Testis (tissue), 2 donors: ENCODE measurements at regions not wholly inside any gene's neighbourhood (a gene's known extent, or its start where the extent isn't known, plus 50 kb on each side); places are given as distances from the start of the nearest gene placed in this dataset.

Source experiments
- DNase-seq: peaks from one replicate; pipeline ENCODE4 v3.0.0-alpha.2; 2019
- H3K27ac ChIP-seq, 2 donors: fragments of 200-600 bp; sonication (generic); one replicate each; pipeline ENCODE4 v1.5.1; 2019
- H3K27me3 ChIP-seq: fragments of 200-600 bp; sonication (generic); one replicate; pipeline ENCODE4 v1.5.1; 2019
- H3K36me3 ChIP-seq: fragments of 200-600 bp; sonication (generic); one replicate; pipeline ENCODE4 v1.5.1; 2017; ENCODE audit warnings: low read depth; ENCODE audit errors: missing control alignments
- H3K4me1 ChIP-seq: fragments of 200-600 bp; sonication (generic); one replicate; pipeline ENCODE4 v1.5.1; 2019
- H3K4me3 ChIP-seq, 2 donors: fragments of 200-600 bp; sonication (generic); one replicate each; pipeline ENCODE4 v1.5.1; 2017 to 2019
- H3K9me3 ChIP-seq: fragments of 200-600 bp; sonication (generic); one replicate; pipeline ENCODE4 v1.5.1; 2017
- CTCF ChIP-seq, 3 experiments: fragments of 450-650 bp in 2 of 3; fragments of 200-600 bp in 1 of 3; sonication (generic) in 1 of 3; IDR thresholded peaks; one replicate each; pipeline ENCODE4 v1.5.1; 2016 to 2019; ENCODE audit warnings: antibody characterized with exemption in 3 of 3, mild to moderate bottlenecking in 2 of 3, moderate library complexity in 1 of 3
- POLR2A ChIP-seq: fragments of 450-650 bp; IDR thresholded peaks from one replicate; pipeline ENCODE4 v1.6.1; 2017; ENCODE audit warnings: antibody characterized with exemption, mild to moderate bottlenecking, moderate library complexity
- WGBS, 2 donors: methylation state at CpG; one replicate each; pipeline ENCODE4 v1.1.5; 2018; 5-methylcytosine and 5-hydroxymethylcytosine counted together
- intact Hi-C: fragments of 100-400 bp; cut with DNase I; formaldehyde crosslinking; loops from one replicate; pipeline ENCODE4 v1.15.1; 2023; ENCODE audit warnings: low total_unique reads

GRCh38 chr21:38729754-38730379 lies 75.9 kb upstream of the ETS2 start:
- TF ChIP-seq POLR2A (no peak), CTCF (IDR thresholded peaks at IDR 0.05) (no peak)
- 63 to 75% methylated on average over 8 of the region's 8 CpGs for WGBS, 2 donors
- H3K4me1 ChIP-seq, result peaks cover 6% of the 10 kb centered on the region
- no peak for DNase-seq
- no peaks in the 10 kb centered on the region for H3K36me3 ChIP-seq
- no peaks in the 10 kb centered on the region for H3K9me3 ChIP-seq
- intact Hi-C loops, result no loop called here
- no peak overlapping the region for H3K4me3 ChIP-seq
- H3K27me3 ChIP-seq, result no peaks in the 10 kb centered on the region
- H3K27ac ChIP-seq, result no peak overlapping the region

- H3K27ac ChIP-seq, result peak overlapping the region; percentile 21 to 76
- peak; percentile 95 for DNase-seq
- no peaks in the 10 kb centered on the region for H3K9me3 ChIP-seq
- 1% methylated on average over 30 of the region's 30 CpGs for WGBS, 2 donors
- H3K4me3 ChIP-seq, result peak overlapping the region; percentile 29 to 46
- intact Hi-C loops, result no loop called here
- no peaks in the 10 kb centered on the region for H3K36me3 ChIP-seq
- TF ChIP-seq POLR2A (no peak), CTCF (IDR thresholded peaks at IDR 0.05) (peak; percentile 88 to 95 (median 93))
- peaks cover 6% of the 10 kb centered on the region for H3K4me1 ChIP-seq
- H3K27me3 ChIP-seq, result no peaks in the 10 kb centered on the region
Observed at GRCh38 chr21:38733972-38734546, 71.7 kb upstream of the ETS2 start.

- peaks cover 6% of the 10 kb centered on the region for H3K4me1 ChIP-seq
- peak overlapping the region; percentile 29 to 46 for H3K4me3 ChIP-seq
- H3K27ac ChIP-seq, result peak overlapping the region; percentile 21 to 76
- intact Hi-C loops, result no loop called here
- 49 to 56% methylated on average over 8 of the region's 8 CpGs for WGBS, 2 donors
- DNase-seq, result no peak
- H3K27me3 ChIP-seq, result no peaks in the 10 kb centered on the region
- H3K9me3 ChIP-seq, result no peaks in the 10 kb centered on the region
- no peak for TF ChIP-seq POLR2A
- TF ChIP-seq CTCF (IDR thresholded peaks at IDR 0.05), result no peak
- H3K36me3 ChIP-seq, result no peaks in the 10 kb centered on the region
Observed at GRCh38 chr21:38734646-38735365, 70.9 kb upstream of the ETS2 start.

- Histone ChIP-seq H3K4me3 (no peak overlapping the region), H3K27me3 (no peaks in the 10 kb centered on the region), H3K4me1 (peaks cover 4% of the 10 kb centered on the region), H3K27ac (no peak overlapping the region), H3K36me3 (no peaks in the 10 kb centered on the region), H3K9me3 (no peaks in the 10 kb centered on the region)
- 93% methylated on average over 3 of the region's 3 CpGs for WGBS, 2 donors
- intact Hi-C loops, result no loop called here
- no peak for DNase-seq
- TF ChIP-seq CTCF (IDR thresholded peaks at IDR 0.05), result no peak
- no peak for TF ChIP-seq POLR2A
Observed at GRCh38 chr21:38735626-38736206, 70.0 kb upstream of the ETS2 start.
